HG03460 (cell line): ENCODE measurements at regions not wholly inside any gene's neighbourhood (a gene's known extent, or its start where the extent isn't known, plus 50 kb on each side); places are given as distances from the start of the nearest gene placed in this dataset.
"Not testable (repeated sequence)": the region's sequence is repeated elsewhere in the genome, so short reads cannot be mapped to it uniquely, and the experiment has no call there.

Source experiments
- ATAC-seq: cut with Tn5 transposase; IDR thresholded peaks from one replicate; pipeline ENCODE4 v1.9.1; 2021; ENCODE audit not compliant: unreplicated experiment

- ATAC-seq, result no peak
Measured at GRCh38 chr17:70426752-70427151, 257.4 kb downstream of the KCNJ2 start.

- no peak for ATAC-seq
Measured at GRCh38 chr17:70434536-70435490, 265.5 kb downstream of the KCNJ2 start.

- ATAC-seq, result no peak
Measured at GRCh38 chr17:70437656-70438055, 268.3 kb downstream of the KCNJ2 start.

- ATAC-seq, result no peak
Measured at GRCh38 chr17:70446446-70446845, 277.1 kb downstream of the KCNJ2 start.

- no peak for ATAC-seq
Measured at GRCh38 chr17:70447588-70447987, 278.3 kb downstream of the KCNJ2 start.

GRCh38 chr17:70453075-70453474 lies 283.7 kb downstream of the KCNJ2 start:
- ATAC-seq, result not testable (repeated sequence)

- no peak for ATAC-seq
Measured at GRCh38 chr17:70454377-70454776, 285.0 kb downstream of the KCNJ2 start.

GRCh38 chr17:70454908-70455307 lies 285.6 kb downstream of the KCNJ2 start:
- no peak for ATAC-seq

GRCh38 chr17:70464995-70465394 lies 295.7 kb downstream of the KCNJ2 start:
- ATAC-seq, result no peak

GRCh38 chr17:70468661-70469060 lies 299.3 kb downstream of the KCNJ2 start:
- no peak for ATAC-seq

GRCh38 chr17:70473049-70473448 lies 303.7 kb downstream of the KCNJ2 start:
- ATAC-seq, result no peak

- ATAC-seq, result no peak
Measured at GRCh38 chr17:70476368-70476767, 307.0 kb downstream of the KCNJ2 start.

- no peak for ATAC-seq
Measured at GRCh38 chr17:70478902-70479301, 309.6 kb downstream of the KCNJ2 start.

GRCh38 chr17:70479779-70480178 lies 310.4 kb downstream of the KCNJ2 start:
- ATAC-seq, result no peak

- no peak for ATAC-seq
Measured at GRCh38 chr17:70483624-70484023, 314.3 kb downstream of the KCNJ2 start.

- ATAC-seq, result no peak
Measured at GRCh38 chr17:70484050-70484449, 314.7 kb downstream of the KCNJ2 start.

- ATAC-seq, result no peak
Measured at GRCh38 chr17:70484496-70484895, 315.2 kb downstream of the KCNJ2 start.

GRCh38 chr17:70492368-70492767 lies 323.0 kb downstream of the KCNJ2 start:
- no peak for ATAC-seq

GRCh38 chr17:70493277-70493874 lies 324.0 kb downstream of the KCNJ2 start:
- no peak for ATAC-seq

- ATAC-seq, result no peak
Measured at GRCh38 chr17:70498631-70499030, 329.3 kb downstream of the KCNJ2 start.

GRCh38 chr17:70499067-70499786 lies 329.9 kb downstream of the KCNJ2 start:
- ATAC-seq, result no peak

- no peak for ATAC-seq
Measured at GRCh38 chr17:70503449-70503848, 334.1 kb downstream of the KCNJ2 start.
